PC-9 (cell line): ENCODE measurements at regions not wholly inside any gene's neighbourhood (a gene's known extent, or its start where the extent isn't known, plus 50 kb on each side); places are given as distances from the start of the nearest gene placed in this dataset.

Experiments
- BruUV-seq: library from RNA; stranded (reverse); fragments of 400-500 nt; replicated peaks from 2 replicates; lab custom pipeline; 2021; lab: Mats Ljungman, UMichigan
- CTCF ChIA-PET: fragments of 300-600 bp; sonication (Branson Sonifier 250); formaldehyde crosslinking; loops from one replicate; lab custom pipeline; 2022; ENCODE audit warnings: antibody characterized with exemption; lab: Charles Lee
- POLR2A ChIA-PET: fragments of 300-600 bp; sonication (Branson Sonifier 250); formaldehyde crosslinking; loops from one replicate; lab custom pipeline; 2022; ENCODE audit warnings: antibody characterized with exemption; ENCODE audit not compliant: unreplicated experiment; lab: Charles Lee
- DNase-seq, 2 experiments: peaks; one replicate each; pipeline versions ENCODE4 v3.0.0 to v3.0.0-alpha.2; 2015 to 2022; ENCODE audit warnings: mixed read lengths in 1 of 2
- H2AFZ ChIP-seq: fragments of 200-600 bp; sonication (generic); 2 replicates; pipeline ENCODE4 v1.8.1; 2017; ENCODE audit warnings: antibody characterized with exemption
- H3F3A ChIP-seq: fragments of 200-600 bp; sonication (generic); 2 replicates; pipeline ENCODE4 v1.8.1; 2017; ENCODE audit warnings: antibody characterized with exemption, mild to moderate bottlenecking, low read depth; ENCODE audit not compliant: insufficient read depth
- H3K27ac ChIP-seq: fragments of 200-600 bp; sonication (generic); 2 replicates; pipeline ENCODE4 v1.6.1; 2016; ENCODE audit warnings: mixed run types
- H3K27me3 ChIP-seq: fragments of 200-600 bp; sonication (generic); 2 replicates; pipeline ENCODE4 v1.6.1; 2016; ENCODE audit warnings: low read depth, mixed run types; ENCODE audit not compliant: insufficient read depth
- H3K36me3 ChIP-seq: fragments of 200-600 bp; sonication (generic); 2 replicates; pipeline ENCODE4 v1.6.1; 2016; ENCODE audit warnings: low read depth, mixed run types
- H3K4me1 ChIP-seq: fragments of 200-600 bp; sonication (generic); replicated peaks from 2 replicates; pipeline ENCODE4 v1.6.1; 2016; ENCODE audit warnings: mixed run types; ENCODE audit not compliant: insufficient read depth
- H3K4me2 ChIP-seq: fragments of 200-600 bp; sonication (generic); 2 replicates; pipeline ENCODE4 v1.6.1; 2017; ENCODE audit warnings: mixed run types
- H3K4me3 ChIP-seq: fragments of 200-600 bp; sonication (generic); 2 replicates; pipeline ENCODE4 v1.6.1; 2016; ENCODE audit warnings: mixed run types
- H3K79me2 ChIP-seq: fragments of 200-600 bp; sonication (generic); 2 replicates; pipeline ENCODE4 v1.6.1; 2017; ENCODE audit warnings: low read depth, mixed run types
- H3K9me2 ChIP-seq: fragments of 200-600 bp; sonication (generic); 2 replicates; pipeline ENCODE4 v1.8.1; 2017; ENCODE audit warnings: mild to moderate bottlenecking; ENCODE audit not compliant: insufficient read depth
- H3K9me3 ChIP-seq: fragments of 200-600 bp; sonication (generic); 2 replicates; pipeline ENCODE4 v1.8.1; 2016; ENCODE audit warnings: low read depth; ENCODE audit not compliant: insufficient read depth
- H4K20me1 ChIP-seq: fragments of 200-600 bp; sonication (generic); 2 replicates; pipeline ENCODE4 v1.8.1; 2017; ENCODE audit not compliant: insufficient read depth
- CTCF ChIP-seq: fragments of 200-600 bp; sonication (generic); conservative IDR thresholded peaks from 2 replicates; pipeline ENCODE4 v1.6.1; 2017; ENCODE audit warnings: mixed run types, antibody characterized with exemption, mild to moderate bottlenecking, moderate library complexity
- EZH2 ChIP-seq: fragments of 200-600 bp; sonication (generic); IDR thresholded peaks from 2 replicates; pipeline ENCODE4 v1.8.0; 2017; ENCODE audit warnings: antibody characterized with exemption, low read depth
- intact Hi-C: fragments of 100-400 bp; cut with micrococcal nuclease; formaldehyde crosslinking; loops from one replicate; pipeline ENCODE4 v1.10.0; 2022; ENCODE audit not compliant: unreplicated experiment

GRCh38 chr9:90538566-90538965 is 104.1 kb downstream of the DIRAS2 start:
- Histone ChIP-seq H3K79me2 (no peaks in the 10 kb centered on the region), H2AFZ (no peak overlapping the region), H3K9me3 (no peaks in the 10 kb centered on the region), H3F3A (no peaks in the 10 kb centered on the region), H3K9me2 (no peaks in the 10 kb centered on the region), H3K27me3 (no peaks in the 10 kb centered on the region), H3K4me2 (no peak overlapping the region), H4K20me1 (no peaks in the 10 kb centered on the region), H3K27ac (no peak overlapping the region), H3K4me3 (no peak overlapping the region), H3K36me3 (no peaks in the 10 kb centered on the region), H3K4me1 (no peaks in the 10 kb centered on the region)
- ChIA-PET CTCF (no interaction called here), POLR2A (no interaction called here)
- DNase-seq, result no peak
- intact Hi-C loops, result no loop called here
- TF ChIP-seq EZH2 (no peak), CTCF (no peak)
- no TSS peak for BruUV-seq

DNA sequence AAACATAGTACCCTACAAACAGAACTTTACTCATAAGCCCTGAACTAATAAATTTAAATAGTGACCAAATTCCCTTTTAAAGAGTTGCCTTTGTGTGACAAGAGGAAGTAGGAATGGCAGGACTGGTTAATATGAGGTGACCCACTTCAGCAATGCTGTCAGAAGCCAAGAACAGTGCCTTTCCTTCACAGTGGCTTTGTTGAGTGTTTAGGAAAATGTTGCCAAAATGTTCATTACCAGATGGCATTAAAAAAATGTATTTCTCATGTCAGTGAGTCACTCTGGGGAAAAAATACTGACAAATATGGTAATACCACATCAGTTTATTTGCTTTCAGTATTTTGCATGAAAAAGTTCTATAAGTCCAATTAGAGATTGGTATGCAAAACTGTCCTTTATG is 103.3 kb downstream of the DIRAS2 start:
- H3K36me3 ChIP-seq, result no peaks in the 10 kb centered on the region
- DNase-seq, result no peak
- no peaks in the 10 kb centered on the region for H3K27me3 ChIP-seq
- ChIA-PET POLR2A (no interaction called here), CTCF (no interaction called here)
- BruUV-seq, result no TSS peak
- H3K4me1 ChIP-seq, result no peaks in the 10 kb centered on the region
- intact Hi-C loops, result no loop called here
- no peak overlapping the region for H3K27ac ChIP-seq
- no peaks in the 10 kb centered on the region for H4K20me1 ChIP-seq
- no peaks in the 10 kb centered on the region for H3F3A ChIP-seq
- no peak overlapping the region for H2AFZ ChIP-seq
- H3K4me2 ChIP-seq, result no peak overlapping the region
- no peak overlapping the region for H3K4me3 ChIP-seq
- no peaks in the 10 kb centered on the region for H3K9me2 ChIP-seq
- H3K79me2 ChIP-seq, result no peaks in the 10 kb centered on the region
- H3K9me3 ChIP-seq, result no peaks in the 10 kb centered on the region
- TF ChIP-seq EZH2 (no peak), CTCF (no peak)

DNA sequence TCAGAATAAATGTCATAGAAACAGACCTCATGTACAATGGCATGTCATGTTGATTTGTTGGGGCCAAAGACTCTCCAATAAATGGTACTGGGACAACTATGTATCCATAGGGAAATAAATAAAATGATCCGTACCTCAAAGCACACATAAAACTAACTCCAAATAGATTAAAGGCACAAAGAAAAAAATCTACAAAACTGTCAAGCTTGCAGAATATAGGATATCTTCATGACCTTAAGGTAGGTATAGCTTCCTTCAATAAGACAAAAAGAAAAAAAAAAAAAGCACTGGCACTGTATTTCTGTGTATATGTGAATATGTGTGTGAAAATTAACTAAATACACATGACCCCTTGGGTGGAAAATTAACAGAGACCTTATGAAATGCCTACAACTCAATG is 101.9 kb downstream of the DIRAS2 start:
- H3K27me3 ChIP-seq, result no peaks in the 10 kb centered on the region
- no peaks in the 10 kb centered on the region for H3K9me3 ChIP-seq
- no peak for TF ChIP-seq CTCF
- TF ChIP-seq EZH2, result no peak
- no peak overlapping the region for H3K27ac ChIP-seq
- no peak for DNase-seq
- ChIA-PET CTCF (no interaction called here), POLR2A (no interaction called here)
- H3K9me2 ChIP-seq, result no peaks in the 10 kb centered on the region
- no peaks in the 10 kb centered on the region for H4K20me1 ChIP-seq
- H2AFZ ChIP-seq, result no peak overlapping the region
- H3K79me2 ChIP-seq, result no peaks in the 10 kb centered on the region
- peaks cover 1% of the 10 kb centered on the region; the same call in 1 of the 2 replicates for H3F3A ChIP-seq
- H3K4me3 ChIP-seq, result no peak overlapping the region
- H3K4me2 ChIP-seq, result no peak overlapping the region
- no TSS peak for BruUV-seq
- intact Hi-C loops, result no loop called here
- no peaks in the 10 kb centered on the region for H3K36me3 ChIP-seq
- peaks cover under 1% of the 10 kb centered on the region; the same call in 1 of the 2 replicates for H3K4me1 ChIP-seq
